DND-41 (cell line): ENCODE measurements at regions not wholly inside any gene's neighbourhood (a gene's known extent, or its start where the extent isn't known, plus 50 kb on each side); places are given as distances from the start of the nearest gene placed in this dataset.

Experiments used
- ATAC-seq: fragments of 200-7000 bp; cut with Tn5 transposase; 3 replicates; pipeline ENCODE4 v1.9.1; 2021; ENCODE audit warnings: low read depth; ENCODE audit not compliant: insufficient read depth
- DNase-seq: peaks from one replicate; pipeline ENCODE4 v3.0.0-alpha.2; 2020
- H2AFZ ChIP-seq: 2 replicates; pipeline ENCODE4 v1.6.0; 2012; ENCODE audit warnings: low read depth, low read length
- H3K27ac ChIP-seq: 2 replicates; pipeline ENCODE4 v1.5.1; 2012; ENCODE audit warnings: low read length, inconsistent platforms
- H3K27me3 ChIP-seq: fragments of 200-600 bp; sonication (generic); 2 replicates; pipeline ENCODE4 v1.6.0; 2012; ENCODE audit warnings: low read length, mild to moderate bottlenecking, inconsistent platforms; ENCODE audit not compliant: insufficient read depth, poor library complexity
- H3K36me3 ChIP-seq: 2 replicates; pipeline ENCODE4 v1.5.1; 2012; ENCODE audit warnings: low read length, inconsistent platforms; ENCODE audit not compliant: insufficient read depth
- H3K4me1 ChIP-seq: 2 replicates; pipeline ENCODE4 v1.5.1; 2012; ENCODE audit warnings: mild to moderate bottlenecking, low read length; ENCODE audit not compliant: insufficient read depth
- H3K4me2 ChIP-seq: 2 replicates; pipeline ENCODE4 v1.6.0; 2012; ENCODE audit warnings: mild to moderate bottlenecking, moderate library complexity, low read length, inconsistent platforms; ENCODE audit not compliant: insufficient read depth
- H3K4me3 ChIP-seq, 2 experiments: fragments of 200-600 bp in 1 of 2; shearing (Covaris generic) in 1 of 2; 2 replicates each; pipeline ENCODE4 v1.5.1; 2012 to 2016; ENCODE audit warnings: inconsistent platforms in 2 of 2, low read length in 2 of 2, mild to moderate bottlenecking in 2 of 2, low read depth in 1 of 2, moderate library complexity in 1 of 2
- H3K79me2 ChIP-seq: 2 replicates; pipeline ENCODE4 v1.6.0; 2012; ENCODE audit warnings: low read length, inconsistent platforms; ENCODE audit not compliant: insufficient read depth
- H3K9ac ChIP-seq: 2 replicates; pipeline ENCODE4 v1.6.0; 2012; ENCODE audit warnings: low read depth, mild to moderate bottlenecking, inconsistent platforms, low read length, moderate library complexity
- H3K9me3 ChIP-seq: 2 replicates; pipeline ENCODE4 v1.5.1; 2012; ENCODE audit warnings: low read length, moderate library complexity, mild to moderate bottlenecking, inconsistent platforms; ENCODE audit not compliant: insufficient read depth, severe bottlenecking
- H4K20me1 ChIP-seq: 2 replicates; pipeline ENCODE4 v1.6.0; 2012; ENCODE audit warnings: low read length; ENCODE audit not compliant: insufficient read depth
- EZH2 ChIP-seq: IDR thresholded peaks from 3 replicates; pipeline ENCODE4 v1.6.1; 2012; ENCODE audit warnings: borderline replicate concordance, low read depth, mild to moderate bottlenecking, moderate library complexity, low read length, inconsistent platforms; ENCODE audit not compliant: severe bottlenecking
- TF ChIP-seq, protein P1 (sequence below): IDR thresholded peaks from 2 replicates; pipeline ENCODE4 v1.5.1; 2012; ENCODE audit warnings: borderline replicate concordance, low read length, moderate library complexity, mild to moderate bottlenecking; ENCODE audit not compliant: poor library complexity, severe bottlenecking; ENCODE audit errors: extremely low read depth

GRCh38 chr12:82029936-82030335 is 270.8 kb upstream of the PPFIA2 start:
- Histone ChIP-seq H3K9ac (no peak overlapping the region), H3K27me3 (no peaks in the 10 kb centered on the region), H3K4me1 (no peaks in the 10 kb centered on the region), H2AFZ (no peak overlapping the region), H3K27ac (no peak overlapping the region), H4K20me1 (no peaks in the 10 kb centered on the region), H3K36me3 (no peaks in the 10 kb centered on the region), H3K79me2 (no peaks in the 10 kb centered on the region), H3K9me3 (no peaks in the 10 kb centered on the region), H3K4me3 (no peak overlapping the region), H3K4me2 (no peak overlapping the region)
- DNase-seq = no peak
- ATAC-seq = no peak
- no peak for TF ChIP-seq EZH2
- TF ChIP-seq, protein P1, sequence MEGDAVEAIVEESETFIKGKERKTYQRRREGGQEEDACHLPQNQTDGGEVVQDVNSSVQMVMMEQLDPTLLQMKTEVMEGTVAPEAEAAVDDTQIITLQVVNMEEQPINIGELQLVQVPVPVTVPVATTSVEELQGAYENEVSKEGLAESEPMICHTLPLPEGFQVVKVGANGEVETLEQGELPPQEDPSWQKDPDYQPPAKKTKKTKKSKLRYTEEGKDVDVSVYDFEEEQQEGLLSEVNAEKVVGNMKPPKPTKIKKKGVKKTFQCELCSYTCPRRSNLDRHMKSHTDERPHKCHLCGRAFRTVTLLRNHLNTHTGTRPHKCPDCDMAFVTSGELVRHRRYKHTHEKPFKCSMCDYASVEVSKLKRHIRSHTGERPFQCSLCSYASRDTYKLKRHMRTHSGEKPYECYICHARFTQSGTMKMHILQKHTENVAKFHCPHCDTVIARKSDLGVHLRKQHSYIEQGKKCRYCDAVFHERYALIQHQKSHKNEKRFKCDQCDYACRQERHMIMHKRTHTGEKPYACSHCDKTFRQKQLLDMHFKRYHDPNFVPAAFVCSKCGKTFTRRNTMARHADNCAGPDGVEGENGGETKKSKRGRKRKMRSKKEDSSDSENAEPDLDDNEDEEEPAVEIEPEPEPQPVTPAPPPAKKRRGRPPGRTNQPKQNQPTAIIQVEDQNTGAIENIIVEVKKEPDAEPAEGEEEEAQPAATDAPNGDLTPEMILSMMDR = no peak

DNA sequence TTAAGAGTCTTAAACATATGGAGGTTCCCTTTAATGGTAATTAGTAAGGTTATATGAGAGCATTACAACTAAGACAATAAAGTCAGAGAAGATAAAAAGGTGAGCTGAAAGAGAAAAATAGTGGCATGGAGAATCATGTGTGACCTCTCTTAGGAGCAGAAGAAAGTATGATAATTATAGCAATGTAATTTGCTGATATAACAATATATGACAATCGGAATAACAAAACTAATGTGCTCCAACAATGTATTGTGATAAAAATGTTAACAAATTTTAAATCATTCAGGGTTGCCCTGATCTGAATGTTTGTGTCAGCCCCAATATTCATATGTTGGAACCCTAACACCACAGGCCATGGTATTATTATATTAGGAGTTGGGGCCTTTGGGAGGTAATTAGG is 269.6 kb upstream of the PPFIA2 start:
- Histone ChIP-seq H3K4me3 (no peak overlapping the region), H3K36me3 (no peaks in the 10 kb centered on the region), H2AFZ (no peak overlapping the region), H3K79me2 (no peaks in the 10 kb centered on the region), H4K20me1 (no peaks in the 10 kb centered on the region), H3K9ac (no peak overlapping the region), H3K4me1 (no peaks in the 10 kb centered on the region), H3K27ac (no peak overlapping the region), H3K4me2 (no peak overlapping the region), H3K9me3 (no peaks in the 10 kb centered on the region), H3K27me3 (no peaks in the 10 kb centered on the region)
- TF ChIP-seq, protein P1 = no peak
- no peak for TF ChIP-seq EZH2
- DNase-seq (no peak), ATAC-seq (no peak)

- no peak overlapping the region for H3K4me2 ChIP-seq
- ATAC-seq = no peak
- TF ChIP-seq, protein P1 = no peak
- no peak for TF ChIP-seq EZH2
Measured at GRCh38 chr12:82027612-82028011, 268.5 kb upstream of the PPFIA2 start.

DNA sequence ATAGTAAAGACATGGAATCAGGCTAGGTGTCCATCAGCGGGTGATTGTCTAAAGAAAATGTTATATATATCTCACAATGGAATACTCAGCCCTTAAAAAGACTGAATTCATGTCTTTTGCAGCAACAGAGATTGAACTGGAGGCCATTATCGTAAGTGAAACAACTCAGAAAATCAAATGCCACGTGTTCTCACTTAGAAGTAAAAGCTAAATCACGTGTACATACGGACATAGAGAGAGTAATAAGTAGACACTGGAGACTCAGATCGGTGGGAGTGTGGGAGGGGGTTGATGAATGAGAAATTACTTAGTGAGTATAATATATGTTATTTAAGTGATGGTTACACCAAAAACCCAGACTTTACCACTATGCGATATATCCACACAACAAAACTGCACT is 266.3 kb upstream of the PPFIA2 start:
- Histone ChIP-seq H4K20me1 (no peaks in the 10 kb centered on the region), H3K9ac (no peak overlapping the region), H2AFZ (no peak overlapping the region), H3K9me3 (no peaks in the 10 kb centered on the region), H3K36me3 (no peaks in the 10 kb centered on the region), H3K4me3 (no peak overlapping the region), H3K4me1 (no peaks in the 10 kb centered on the region), H3K79me2 (no peaks in the 10 kb centered on the region), H3K27ac (no peak overlapping the region), H3K27me3 (no peaks in the 10 kb centered on the region), H3K4me2 (no peak overlapping the region)
- TF ChIP-seq, protein P1 = no peak
- TF ChIP-seq EZH2 = no peak
- ATAC-seq = no peak
- no peak for DNase-seq

More at GRCh38 chr12:82027612-82028011, 268.5 kb upstream of the PPFIA2 start:
- DNase-seq = no peak
- H2AFZ ChIP-seq = no peak overlapping the region
- no peaks in the 10 kb centered on the region for H3K9me3 ChIP-seq
- H3K9ac ChIP-seq = no peak overlapping the region
- H3K4me1 ChIP-seq = no peaks in the 10 kb centered on the region
- H3K27ac ChIP-seq = no peak overlapping the region
- H3K79me2 ChIP-seq = no peaks in the 10 kb centered on the region
- no peaks in the 10 kb centered on the region for H3K36me3 ChIP-seq
- no peak overlapping the region for H3K4me3 ChIP-seq
- no peaks in the 10 kb centered on the region for H4K20me1 ChIP-seq
- H3K27me3 ChIP-seq = no peaks in the 10 kb centered on the region
